HG02870 (cell line): ENCODE measurements at regions not wholly inside any gene's neighbourhood (a gene's known extent, or its start where the extent isn't known, plus 50 kb on each side); places are given as distances from the start of the nearest gene placed in this dataset.

Experiments
- ATAC-seq: cut with Tn5 transposase; IDR thresholded peaks from one replicate; pipeline ENCODE4 v1.9.1; 2021; ENCODE audit warnings: mild to moderate bottlenecking, moderate library complexity; ENCODE audit not compliant: unreplicated experiment

- no peak for ATAC-seq
These were observed 534.3 kb downstream of the ETS1 start for GRCh38 chr11:128052912-128053641.

- no peak for ATAC-seq
These were observed 539.2 kb downstream of the ETS1 start for GRCh38 chr11:128048121-128048520.

GRCh38 chr11:128047026-128047425 lies 540.3 kb downstream of the ETS1 start:
- ATAC-seq, result no peak

GRCh38 chr11:128046213-128046612 lies 541.1 kb downstream of the ETS1 start:
- ATAC-seq, result no peak

- no peak for ATAC-seq
These were observed 542.1 kb downstream of the ETS1 start for GRCh38 chr11:128045094-128045725.

- no peak for ATAC-seq
These were observed 545.0 kb downstream of the ETS1 start for GRCh38 chr11:128042290-128042751.

- ATAC-seq, result no peak
These were observed 546.8 kb downstream of the ETS1 start for GRCh38 chr11:128040603-128041002.

GRCh38 chr11:128039140-128040021 lies 548.0 kb downstream of the ETS1 start:
- ATAC-seq, result no peak

GRCh38 chr11:128036556-128037093 lies 550.7 kb downstream of the ETS1 start:
- ATAC-seq, result no peak

GRCh38 chr11:128036006-128036405 lies 551.4 kb downstream of the ETS1 start:
- ATAC-seq, result no peak

GRCh38 chr11:128031538-128032134 lies 555.7 kb downstream of the ETS1 start:
- ATAC-seq, result peak; percentile 81

GRCh38 chr11:128029219-128029722 lies 558.1 kb downstream of the ETS1 start:
- ATAC-seq, result no peak

- ATAC-seq, result no peak
These were observed 560.8 kb downstream of the ETS1 start for GRCh38 chr11:128026596-128026995.

- no peak for ATAC-seq
These were observed 564.6 kb downstream of the ETS1 start for GRCh38 chr11:128022761-128023160.

- peak; percentile 72 for ATAC-seq
These were observed 565.4 kb downstream of the ETS1 start for GRCh38 chr11:128022007-128022368.

- peak; percentile 24 for ATAC-seq
These were observed 565.9 kb downstream of the ETS1 start for GRCh38 chr11:128021349-128022006.

GRCh38 chr11:128018692-128019091 lies 568.7 kb downstream of the ETS1 start:
- no peak for ATAC-seq

GRCh38 chr11:128005562-128005961 lies 581.8 kb downstream of the ETS1 start:
- no peak for ATAC-seq

GRCh38 chr11:127998421-127998820 lies 588.9 kb downstream of the ETS1 start:
- ATAC-seq, result no peak

- no peak for ATAC-seq
These were observed 589.8 kb downstream of the ETS1 start for GRCh38 chr11:127997594-127997993.
